Body of pancreas (tissue), 4 donors: ENCODE measurements at regions not wholly inside any gene's neighbourhood (a gene's known extent, or its start where the extent isn't known, plus 50 kb on each side); places are given as distances from the start of the nearest gene placed in this dataset.
"Not testable (repeated sequence)": the region's sequence is repeated elsewhere in the genome, so short reads cannot be mapped to it uniquely, and the experiment has no call there.

Experiments used
- ATAC-seq: fragments of 150-250 bp; one replicate; pipeline ENCODE4 v1.9.1; 2016
- DNase-seq, 4 donors: peaks; one replicate each; pipeline ENCODE4 v3.0.0-alpha.2; 2019
- H3K27ac ChIP-seq, 4 donors: fragments of 200-600 bp; sonication (generic); 1 replicate in 3 of 4; 2 replicates in 1 of 4; pipeline versions ENCODE4 v1.5.1 to v1.6.1; 2016 to 2019; ENCODE audit warnings: mild to moderate bottlenecking in 1 of 4, mixed read lengths in 1 of 4, moderate library complexity in 1 of 4
- H3K27me3 ChIP-seq, 2 donors: fragments of 200-600 bp; sonication (generic); one replicate each; pipeline ENCODE4 v1.6.0; 2016; ENCODE audit warnings: mild to moderate bottlenecking in 1 of 2
- H3K36me3 ChIP-seq, 2 donors: fragments of 200-600 bp; sonication (generic); replicated peaks in 1 of 2; 2 replicates each; pipeline ENCODE4 v1.5.1; 2016; ENCODE audit warnings: low read depth in 2 of 2; ENCODE audit not compliant: insufficient read depth in 1 of 2
- H3K4me1 ChIP-seq: fragments of 200-600 bp; sonication (generic); one replicate; pipeline ENCODE4 v1.6.0; 2016
- H3K4me3 ChIP-seq, 2 donors: fragments of 200-600 bp; sonication (generic); 1 replicate in 1 of 2; 2 replicates in 1 of 2; pipeline ENCODE4 v1.5.1; 2016 to 2019
- H3K9me3 ChIP-seq, 3 donors: fragments of 200-600 bp; sonication (generic); 1 replicate in 2 of 3; 2 replicates in 1 of 3; pipeline ENCODE4 v1.5.1; 2016
- CTCF ChIP-seq, 7 experiments: fragments of 450-650 bp in 4 of 7; fragments of 200-600 bp in 3 of 7; sonication (generic) in 3 of 7; IDR thresholded peaks; one replicate each; pipeline ENCODE4 v1.5.1; 2016 to 2019; ENCODE audit warnings: antibody characterized with exemption in 7 of 7
- POLR2A ChIP-seq, 3 donors: fragments of 450-650 bp; IDR thresholded peaks; one replicate each; pipeline ENCODE4 v1.6.1; 2016; ENCODE audit warnings: antibody characterized with exemption in 3 of 3, mild to moderate bottlenecking in 2 of 3
- WGBS, 2 donors: methylation state at CpG; one replicate each; pipeline ENCODE4 v1.1.5; 2017; 5-methylcytosine and 5-hydroxymethylcytosine counted together
- intact Hi-C: fragments of 100-400 bp; cut with DNase I; formaldehyde crosslinking; loops from one replicate; pipeline ENCODE4 v1.15.1; 2023

DNA sequence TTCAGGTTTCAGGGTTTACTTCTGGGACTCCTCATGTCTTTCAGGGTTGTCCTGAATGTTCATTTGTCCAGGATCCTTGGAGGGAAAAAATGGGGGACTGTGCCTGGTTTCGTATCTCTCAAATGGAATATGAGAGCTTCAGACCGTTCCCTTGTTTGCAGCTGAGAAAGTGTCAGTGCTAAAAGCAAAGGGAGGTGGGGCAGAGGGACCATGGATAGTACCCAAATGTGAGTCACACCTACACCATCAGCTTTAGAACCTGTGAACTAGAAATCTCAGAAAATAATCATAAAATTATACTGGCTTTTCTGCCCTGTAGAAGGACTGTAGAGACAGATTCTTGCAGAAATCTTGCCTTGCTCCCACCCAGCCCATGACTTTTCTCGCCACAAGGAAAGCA lies 84.3 kb upstream of the TAF11L2 start:
- ATAC-seq (no peak), DNase-seq (no peak)
- no peaks in the 10 kb centered on the region for H3K9me3 ChIP-seq
- H3K36me3 ChIP-seq = no peaks in the 10 kb centered on the region
- H3K4me3 ChIP-seq = no peak overlapping the region
- intact Hi-C loops = no loop called here
- no peak for TF ChIP-seq CTCF (IDR thresholded peaks at IDR 0.05)
- TF ChIP-seq POLR2A (IDR thresholded peaks at IDR 0.05) = no peak
- 47 to 49% methylated on average over 3 of the region's 3 CpGs for WGBS, 2 donors
- no peaks in the 10 kb centered on the region for H3K4me1 ChIP-seq
- no peak overlapping the region for H3K27ac ChIP-seq
- H3K27me3 ChIP-seq = no peaks in the 10 kb centered on the region

GRCh38 chr5:17415321-17415758 lies 82.7 kb upstream of the TAF11L2 start:
- intact Hi-C loops = no loop called here
- H3K36me3 ChIP-seq = no peaks in the 10 kb centered on the region
- no peaks in the 10 kb centered on the region for H3K4me1 ChIP-seq
- H3K9me3 ChIP-seq = no peaks in the 10 kb centered on the region
- H3K27ac ChIP-seq = no peak overlapping the region
- H3K4me3 ChIP-seq = no peak overlapping the region
- WGBS, 2 donors = 32 to 46% methylated on average over 13 of the region's 13 CpGs
- no peak for DNase-seq
- H3K27me3 ChIP-seq = no peaks in the 10 kb centered on the region
- TF ChIP-seq CTCF (IDR thresholded peaks at IDR 0.05) (no peak), POLR2A (IDR thresholded peaks at IDR 0.05) (no peak)
- no peak for ATAC-seq

DNA sequence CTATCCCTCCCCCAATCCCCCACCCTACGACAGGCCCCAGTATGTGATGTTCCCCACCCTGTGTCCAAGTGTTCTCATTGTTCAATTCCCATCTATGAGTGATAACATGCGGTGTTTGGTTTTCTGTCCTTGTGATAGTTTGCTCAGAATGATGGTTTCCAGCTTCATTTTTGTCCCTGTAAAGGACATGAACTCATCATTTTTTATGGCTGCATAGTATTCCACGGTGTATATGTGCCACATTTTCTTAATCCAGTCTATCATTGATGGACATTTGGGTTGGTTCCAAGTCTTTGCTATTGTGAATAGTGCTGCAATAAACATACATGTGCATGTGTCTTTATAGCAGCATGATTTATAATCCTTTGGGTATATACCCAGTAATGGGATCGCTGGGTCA lies 81.7 kb upstream of the TAF11L2 start:
- H3K4me1 ChIP-seq, intact Hi-C loops, H3K27me3 ChIP-seq, H3K4me3 ChIP-seq, ATAC-seq, H3K36me3 ChIP-seq, H3K27ac ChIP-seq, DNase-seq, H3K9me3 ChIP-seq: not testable (repeated sequence)
- WGBS, 2 donors = 72 to 85% methylated on average over 3 to 4 of the region's 4 CpGs

- H3K27me3 ChIP-seq = no peaks in the 10 kb centered on the region
- DNase-seq = no peak
- no peak overlapping the region for H3K27ac ChIP-seq
- no peaks in the 10 kb centered on the region for H3K4me1 ChIP-seq
- TF ChIP-seq CTCF (IDR thresholded peaks at IDR 0.05) (no peak), POLR2A (IDR thresholded peaks at IDR 0.05) (no peak)
- no peaks in the 10 kb centered on the region for H3K9me3 ChIP-seq
- intact Hi-C loops = no loop called here
- ATAC-seq = no peak
- no peaks in the 10 kb centered on the region for H3K36me3 ChIP-seq
- no peak overlapping the region for H3K4me3 ChIP-seq
- WGBS, 2 donors = 32 to 67% methylated on average over 6 to 12 of the region's 12 CpGs
These were observed 73.4 kb upstream of the TAF11L2 start for GRCh38 chr5:17424674-17425073.

DNA sequence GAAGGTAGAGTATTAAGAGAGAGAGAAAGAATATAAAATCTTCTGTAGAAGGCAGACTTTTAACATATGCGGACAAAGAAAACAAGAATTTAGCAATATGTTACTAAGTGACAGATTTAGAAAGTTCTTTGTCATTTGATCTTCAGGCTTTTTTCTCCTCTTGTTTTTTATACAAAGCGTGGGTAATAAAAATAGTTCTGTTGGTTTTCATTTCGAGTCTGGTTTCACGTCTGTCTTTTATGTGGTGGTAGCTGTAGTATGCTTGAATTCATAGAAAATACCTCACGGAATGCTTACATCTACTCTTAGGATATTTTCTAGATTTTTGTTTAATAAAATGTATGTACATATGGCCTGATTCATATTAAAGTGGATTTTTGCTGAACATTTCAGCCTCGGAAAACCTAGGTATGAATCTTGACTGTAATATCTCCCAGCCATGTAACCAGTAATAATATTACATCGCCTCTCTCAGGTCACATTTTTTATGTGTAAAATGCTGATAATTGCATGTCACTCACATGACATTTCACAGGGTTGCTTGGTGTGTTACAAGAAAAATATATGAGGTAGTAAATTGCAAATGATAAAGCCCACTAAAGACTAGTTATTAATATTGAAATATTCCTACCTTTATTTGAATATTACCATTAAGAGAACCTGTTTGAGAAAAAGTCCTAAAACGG lies 72.5 kb upstream of the TAF11L2 start:
- DNase-seq (no peak), ATAC-seq (no peak)
- Histone ChIP-seq H3K36me3 (no peaks in the 10 kb centered on the region), H3K27me3 (no peaks in the 10 kb centered on the region), H3K9me3 (no peaks in the 10 kb centered on the region), H3K4me3 (no peak overlapping the region), H3K27ac (no peak overlapping the region), H3K4me1 (no peaks in the 10 kb centered on the region)
- TF ChIP-seq CTCF (IDR thresholded peaks at IDR 0.05) = no peak
- TF ChIP-seq POLR2A (IDR thresholded peaks at IDR 0.05) = no peak
- WGBS, 2 donors = 49 to 58% methylated on average over 8 of the region's 8 CpGs
- intact Hi-C loops = no loop called here
